ENCODE measurements at regions not wholly inside any gene's neighbourhood (a gene's known extent, or its start where the extent isn't known, plus 50 kb on each side); places are given as distances from the start of the nearest gene placed in this dataset.

DNA sequence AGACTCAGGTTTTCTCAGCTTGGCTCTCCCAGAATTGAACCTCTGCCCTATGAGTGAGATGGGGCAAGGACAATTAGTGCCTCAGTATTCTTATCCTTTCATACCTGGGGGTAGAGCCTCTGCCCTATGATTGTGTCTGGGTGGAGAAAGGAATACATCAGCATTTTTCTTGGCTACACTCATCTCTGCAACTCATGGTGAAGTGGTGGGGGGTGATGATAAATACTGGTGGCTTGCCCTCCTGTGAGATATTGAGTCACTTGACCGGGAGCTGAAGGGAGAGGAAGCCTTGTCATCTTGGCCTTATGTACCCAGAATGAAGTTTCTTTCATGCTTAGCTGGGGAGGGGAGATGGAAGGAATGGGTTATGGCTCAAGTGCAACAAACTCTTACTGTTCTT, 71.3 kb upstream of the ENOX2 start:
- Histone ChIP-seq H3K27me3 (ENCODE audit: control insufficient read depth in 1 of 2, insufficient read depth in 1 of 2, low read length in 2 of 2) (peaks cover 0 to 20% of the 10 kb centered on the region in 2 experiments), H2BK5ac (ENCODE audit: low read depth, low read length, poor library complexity, severe bottlenecking) (no peak overlapping the region), H4K91ac (ENCODE audit: low read length) (no peak overlapping the region), H3K27ac (ENCODE audit: low read length, poor library complexity, severe bottlenecking) (no peak overlapping the region), H3K9ac (ENCODE audit: low read length) (no peak overlapping the region), H2BK120ac (ENCODE audit: low read depth, low read length) (no peak overlapping the region), H3K9me3 (ENCODE audit: control insufficient read depth, low read length) (no peaks in the 10 kb centered on the region), H3K4ac (ENCODE audit: low read depth in 1 of 2, low read length in 2 of 2) (no peak overlapping the region), H4K8ac (ENCODE audit: low read length) (no peak overlapping the region), H2AFZ (ENCODE audit: low read depth, low read length) (no peak overlapping the region), H2BK15ac (ENCODE audit: low read depth, poor library complexity, severe bottlenecking) (no peak overlapping the region), H2BK12ac (ENCODE audit: low read length in 2 of 2) (no peak overlapping the region), H3K18ac (ENCODE audit: low read depth in 1 of 2, low read length in 2 of 2) (no peak overlapping the region), H3K79me1 (replicated peaks; ENCODE audit: low read length, poor library complexity, severe bottlenecking) (no peaks in the 10 kb centered on the region), H3K14ac (ENCODE audit: low read length in 2 of 2) (no peak overlapping the region), H2AK5ac (ENCODE audit: low read length, severe bottlenecking) (no peak overlapping the region), H3K23ac (ENCODE audit: low read length in 2 of 2) (no peak overlapping the region), H3K4me1 (ENCODE audit: control insufficient read depth, insufficient read depth, low read depth, low read length) (no peaks in the 10 kb centered on the region), H3K4me3 (ENCODE audit: insufficient read depth in 1 of 2, low read depth in 1 of 2, low read length in 2 of 2) (no peak overlapping the region), H3K4me2 (ENCODE audit: low read length, poor library complexity, severe bottlenecking) (no peak overlapping the region), H3K36me3 (ENCODE audit: control insufficient read depth in 1 of 2, insufficient read depth in 2 of 2, low read depth in 1 of 2, low read length in 2 of 2) (no peaks in the 10 kb centered on the region)
- 0% methylated on average over 1 of the region's 1 CpG for WGBS
- DNase-seq: peak; percentile 18

GRCh38 chrX:130975947-130976346, 72.9 kb upstream of the ENOX2 start:
- H3K4ac ChIP-seq (ENCODE audit: low read depth in 1 of 2, low read length in 2 of 2): no peak overlapping the region
- WGBS: no CpG with 5 or more reads among the region's 7 CpGs
- H3K9me3 ChIP-seq (ENCODE audit: control insufficient read depth, low read length): no peaks in the 10 kb centered on the region
- no peak overlapping the region for H3K14ac ChIP-seq (ENCODE audit: low read length in 2 of 2)
- no peak overlapping the region for H2BK5ac ChIP-seq (ENCODE audit: low read depth, low read length, poor library complexity, severe bottlenecking)
- no peak overlapping the region for H2AK5ac ChIP-seq (ENCODE audit: low read length, severe bottlenecking)
- H2BK15ac ChIP-seq (ENCODE audit: low read depth, poor library complexity, severe bottlenecking): no peak overlapping the region
- no peak overlapping the region for H3K23ac ChIP-seq (ENCODE audit: low read length in 2 of 2)
- no peaks in the 10 kb centered on the region for H3K4me1 ChIP-seq (ENCODE audit: control insufficient read depth, insufficient read depth, low read depth, low read length)
- H3K4me2 ChIP-seq (ENCODE audit: low read length, poor library complexity, severe bottlenecking): no peak overlapping the region
- no peak overlapping the region for H3K18ac ChIP-seq (ENCODE audit: low read depth in 1 of 2, low read length in 2 of 2)
- no peak overlapping the region for H4K8ac ChIP-seq (ENCODE audit: low read length)
- no peak overlapping the region for H2BK120ac ChIP-seq (ENCODE audit: low read depth, low read length)
- H3K27me3 ChIP-seq (ENCODE audit: control insufficient read depth in 1 of 2, insufficient read depth in 1 of 2, low read length in 2 of 2): peaks cover 0 to 24% of the 10 kb centered on the region in 2 experiments
- H3K27ac ChIP-seq (ENCODE audit: low read length, poor library complexity, severe bottlenecking): no peak overlapping the region
- H4K91ac ChIP-seq (ENCODE audit: low read length): no peak overlapping the region
- peak; percentile 70 for DNase-seq
- no peak overlapping the region for H2BK12ac ChIP-seq (ENCODE audit: low read length in 2 of 2)
- no peak overlapping the region for H2AFZ ChIP-seq (ENCODE audit: low read depth, low read length)
- no peak overlapping the region for H3K4me3 ChIP-seq (ENCODE audit: insufficient read depth in 1 of 2, low read depth in 1 of 2, low read length in 2 of 2)
- H3K9ac ChIP-seq (ENCODE audit: low read length): peak overlapping the region; percentile 42
- H3K79me1 ChIP-seq (replicated peaks; ENCODE audit: low read length, poor library complexity, severe bottlenecking): no peaks in the 10 kb centered on the region
- no peaks in the 10 kb centered on the region for H3K36me3 ChIP-seq (ENCODE audit: control insufficient read depth in 1 of 2, insufficient read depth in 2 of 2, low read depth in 1 of 2, low read length in 2 of 2)

DNA sequence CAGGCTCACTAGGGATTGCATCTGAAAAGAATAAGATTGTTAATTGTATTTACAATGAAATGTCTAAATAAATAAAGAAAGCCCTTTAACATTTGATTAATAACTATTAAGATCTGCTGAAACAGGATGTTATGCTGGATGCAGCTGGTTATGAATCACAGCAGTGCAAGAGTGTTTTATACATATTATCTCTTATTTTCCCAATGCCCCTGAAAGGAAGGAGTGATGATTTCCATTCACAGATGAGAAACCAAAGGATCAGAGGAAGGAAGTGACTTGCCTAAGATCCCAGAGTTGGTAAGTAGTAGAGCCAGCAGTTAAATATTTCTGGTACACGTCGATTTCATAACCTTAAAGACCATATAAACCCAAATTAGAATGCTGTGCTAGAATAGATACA, 76.3 kb upstream of the ARHGAP36 start:
- no peak overlapping the region for H2AK5ac ChIP-seq (ENCODE audit: low read length, severe bottlenecking)
- no peak overlapping the region for H3K4me3 ChIP-seq (ENCODE audit: insufficient read depth in 1 of 2, low read depth in 1 of 2, low read length in 2 of 2)
- H3K79me1 ChIP-seq (replicated peaks; ENCODE audit: low read length, poor library complexity, severe bottlenecking): no peaks in the 10 kb centered on the region

DNA sequence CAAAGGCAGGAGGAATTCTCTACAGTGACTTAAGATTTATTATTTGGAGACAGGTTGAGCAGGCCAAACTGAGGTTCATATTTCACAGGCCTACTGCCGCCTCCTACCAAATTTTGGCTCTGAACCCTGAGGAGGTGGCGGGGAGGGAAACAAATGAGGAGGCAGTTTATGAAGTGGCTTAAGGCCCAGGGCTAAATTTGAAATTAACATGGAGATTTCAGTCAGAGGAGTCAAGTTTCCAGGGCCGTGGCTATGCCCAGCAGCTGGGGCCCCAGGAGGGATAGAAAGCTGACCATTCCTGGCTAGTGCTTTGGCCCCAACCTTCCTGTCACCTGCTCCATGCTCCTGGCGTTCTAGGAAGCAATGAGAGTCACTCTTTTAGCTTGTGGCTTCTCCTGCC, 73.4 kb upstream of the ARHGAP36 start:
- Histone ChIP-seq H3K23ac (ENCODE audit: low read length in 2 of 2) (no peak overlapping the region), H2BK15ac (ENCODE audit: low read depth, poor library complexity, severe bottlenecking) (no peak overlapping the region), H3K4me2 (ENCODE audit: low read length, poor library complexity, severe bottlenecking) (no peak overlapping the region), H3K9me3 (ENCODE audit: control insufficient read depth, low read length) (no peaks in the 10 kb centered on the region), H3K36me3 (ENCODE audit: control insufficient read depth in 1 of 2, insufficient read depth in 2 of 2, low read depth in 1 of 2, low read length in 2 of 2) (no peaks in the 10 kb centered on the region), H3K4me3 (ENCODE audit: insufficient read depth in 1 of 2, low read depth in 1 of 2, low read length in 2 of 2) (no peak overlapping the region), H3K9ac (ENCODE audit: low read length) (no peak overlapping the region), H4K91ac (ENCODE audit: low read length) (no peak overlapping the region), H2AFZ (ENCODE audit: low read depth, low read length) (no peak overlapping the region), H3K79me1 (replicated peaks; ENCODE audit: low read length, poor library complexity, severe bottlenecking) (no peaks in the 10 kb centered on the region), H3K27ac (ENCODE audit: low read length, poor library complexity, severe bottlenecking) (no peak overlapping the region), H2AK5ac (ENCODE audit: low read length, severe bottlenecking) (no peak overlapping the region), H3K4me1 (ENCODE audit: control insufficient read depth, insufficient read depth, low read depth, low read length) (no peaks in the 10 kb centered on the region), H3K14ac (ENCODE audit: low read length in 2 of 2) (no peak overlapping the region), H3K27me3 (ENCODE audit: control insufficient read depth in 1 of 2, insufficient read depth in 1 of 2, low read length in 2 of 2) (peaks cover 0 to 43% of the 10 kb centered on the region in 2 experiments), H3K4ac (ENCODE audit: low read depth in 1 of 2, low read length in 2 of 2) (no peak overlapping the region), H2BK12ac (ENCODE audit: low read length in 2 of 2) (no peak overlapping the region), H2BK120ac (ENCODE audit: low read depth, low read length) (no peak overlapping the region), H4K8ac (ENCODE audit: low read length) (no peak overlapping the region), H2BK5ac (ENCODE audit: low read depth, low read length, poor library complexity, severe bottlenecking) (no peak overlapping the region), H3K18ac (ENCODE audit: low read depth in 1 of 2, low read length in 2 of 2) (no peak overlapping the region)
- DNase-seq: no peak
- WGBS: 56% methylated on average over 4 of the region's 4 CpGs

More for the DNA sequence above, 76.3 kb upstream of the ARHGAP36 start:
- Histone ChIP-seq H2BK5ac (ENCODE audit: low read depth, low read length, poor library complexity, severe bottlenecking) (no peak overlapping the region), H2BK12ac (ENCODE audit: low read length in 2 of 2) (no peak overlapping the region), H3K23ac (ENCODE audit: low read length in 2 of 2) (no peak overlapping the region), H3K36me3 (ENCODE audit: control insufficient read depth in 1 of 2, insufficient read depth in 2 of 2, low read depth in 1 of 2, low read length in 2 of 2) (no peaks in the 10 kb centered on the region), H3K14ac (ENCODE audit: low read length in 2 of 2) (no peak overlapping the region), H3K4me1 (ENCODE audit: control insufficient read depth, insufficient read depth, low read depth, low read length) (no peaks in the 10 kb centered on the region), H3K27me3 (ENCODE audit: control insufficient read depth in 1 of 2, insufficient read depth in 1 of 2, low read length in 2 of 2) (peaks cover 0 to 39% of the 10 kb centered on the region in 2 experiments), H3K4me2 (ENCODE audit: low read length, poor library complexity, severe bottlenecking) (no peak overlapping the region), H3K4ac (ENCODE audit: low read depth in 1 of 2, low read length in 2 of 2) (no peak overlapping the region), H3K18ac (ENCODE audit: low read depth in 1 of 2, low read length in 2 of 2) (no peak overlapping the region), H4K8ac (ENCODE audit: low read length) (no peak overlapping the region), H3K9me3 (ENCODE audit: control insufficient read depth, low read length) (no peaks in the 10 kb centered on the region), H2BK15ac (ENCODE audit: low read depth, poor library complexity, severe bottlenecking) (no peak overlapping the region), H3K27ac (ENCODE audit: low read length, poor library complexity, severe bottlenecking) (no peak overlapping the region), H4K91ac (ENCODE audit: low read length) (no peak overlapping the region), H3K9ac (ENCODE audit: low read length) (no peak overlapping the region), H2BK120ac (ENCODE audit: low read depth, low read length) (no peak overlapping the region), H2AFZ (ENCODE audit: low read depth, low read length) (no peak overlapping the region)
- no CpG with 5 or more reads among the region's 2 CpGs for WGBS
- peak; percentile 7 for DNase-seq

Data from mesenchymal stem cell (in vitro differentiated cells and primary cell).